ENCODE measurements at regions not wholly inside any gene's neighbourhood (a gene's known extent, or its start where the extent isn't known, plus 50 kb on each side); places are given as distances from the start of the nearest gene placed in this dataset.

GRCh38 chr11:19472679-19473078, 231.9 kb upstream of the E2F8 start:
- DNase-seq (ENCODE audit: low read depth): peak; percentile 31

GRCh38 chr11:19467904-19468303, 227.2 kb upstream of the E2F8 start:
- no peak for DNase-seq (ENCODE audit: low read depth)

- no peak for DNase-seq (ENCODE audit: low read depth)
Observed at GRCh38 chr11:19466314-19466713, 225.6 kb upstream of the E2F8 start.

GRCh38 chr11:19463976-19464375, 223.2 kb upstream of the E2F8 start:
- DNase-seq (ENCODE audit: low read depth): no peak

- DNase-seq (ENCODE audit: low read depth): no peak
Observed at GRCh38 chr11:19460718-19461405, 220.1 kb upstream of the E2F8 start.

GRCh38 chr11:19459240-19459639, 218.5 kb upstream of the E2F8 start:
- DNase-seq (ENCODE audit: low read depth): no peak

GRCh38 chr11:19458721-19459120, 218.0 kb upstream of the E2F8 start:
- DNase-seq (ENCODE audit: low read depth): no peak

GRCh38 chr11:19458231-19458630, 217.5 kb upstream of the E2F8 start:
- DNase-seq (ENCODE audit: low read depth): no peak

GRCh38 chr11:19455731-19456130, 215.0 kb upstream of the E2F8 start:
- DNase-seq (ENCODE audit: low read depth): no peak

- peak; percentile 32 for DNase-seq (ENCODE audit: low read depth)
Observed at GRCh38 chr11:19453651-19454257, 213.0 kb upstream of the E2F8 start.

GRCh38 chr11:19451609-19452008, 210.9 kb upstream of the E2F8 start:
- DNase-seq (ENCODE audit: low read depth): no peak

- DNase-seq (ENCODE audit: low read depth): no peak
Observed at GRCh38 chr11:19450282-19450681, 209.5 kb upstream of the E2F8 start.

GRCh38 chr11:19448651-19449050, 207.9 kb upstream of the E2F8 start:
- DNase-seq (ENCODE audit: low read depth): no peak

GRCh38 chr11:19447150-19447566, 206.4 kb upstream of the E2F8 start:
- peak; percentile 53 for DNase-seq (ENCODE audit: low read depth)

- DNase-seq (ENCODE audit: low read depth): no peak
Observed at GRCh38 chr11:19445771-19446170, 205.0 kb upstream of the E2F8 start.

GRCh38 chr11:19444231-19444630, 203.5 kb upstream of the E2F8 start:
- no peak for DNase-seq (ENCODE audit: low read depth)

- no peak for DNase-seq (ENCODE audit: low read depth)
Observed at GRCh38 chr11:19442554-19442910, 201.8 kb upstream of the E2F8 start.

- peak; percentile 98 for DNase-seq (ENCODE audit: low read depth)
Observed at GRCh38 chr11:19441752-19442553, 201.2 kb upstream of the E2F8 start.

- no peak for DNase-seq (ENCODE audit: low read depth)
Observed at GRCh38 chr11:19441288-19441687, 200.5 kb upstream of the E2F8 start.

- DNase-seq (ENCODE audit: low read depth): peak; percentile 80
Observed at GRCh38 chr11:19437760-19438159, 197.0 kb upstream of the E2F8 start.

GRCh38 chr11:19436932-19437331, 196.2 kb upstream of the E2F8 start:
- no peak for DNase-seq (ENCODE audit: low read depth)

GRCh38 chr11:19435306-19435989, 194.7 kb upstream of the E2F8 start:
- no peak for DNase-seq (ENCODE audit: low read depth)
